HAP-1 (cell line): ENCODE measurements at regions not wholly inside any gene's neighbourhood (a gene's known extent, or its start where the extent isn't known, plus 50 kb on each side); places are given as distances from the start of the nearest gene placed in this dataset.

Source experiments
- DNase-seq, 2 experiments: peaks; one replicate each; pipeline ENCODE4 v3.0.0-alpha.2; 2016 to 2020; ENCODE audit warnings: low spot score in 2 of 2
- H3K27me3 ChIP-seq: fragments of 250-450 bp; sonication (Bioruptor Pico); 2 replicates; pipeline ENCODE4 v1.5.1; 2020; ENCODE audit warnings: low read depth, mild to moderate bottlenecking, moderate library complexity
- H3K36me3 ChIP-seq: fragments of 250-450 bp; sonication (Bioruptor Pico); replicated peaks from 2 replicates; pipeline ENCODE4 v1.5.1; 2020; ENCODE audit warnings: mild to moderate bottlenecking
- H3K4me1 ChIP-seq: fragments of 250-450 bp; sonication (Bioruptor Pico); 2 replicates; pipeline ENCODE4 v1.5.1; 2020; ENCODE audit warnings: mild to moderate bottlenecking
- H3K4me3 ChIP-seq: fragments of 250-450 bp; sonication (Bioruptor Pico); 2 replicates; pipeline ENCODE4 v1.5.1; 2020; ENCODE audit warnings: mild to moderate bottlenecking, moderate library complexity
- H3K9me3 ChIP-seq: fragments of 250-450 bp; sonication (Bioruptor Pico); 2 replicates; pipeline ENCODE4 v1.5.1; 2020; ENCODE audit warnings: mild to moderate bottlenecking, moderate library complexity
- in situ Hi-C: fragments of 300-500 bp; cut with MboI; formaldehyde crosslinking; loops from 3 replicates; pipeline ENCODE4 v1.14.3; 2020; ENCODE audit warnings: low sequenced_read_pairs, inconsistent platforms, mixed read lengths

DNA sequence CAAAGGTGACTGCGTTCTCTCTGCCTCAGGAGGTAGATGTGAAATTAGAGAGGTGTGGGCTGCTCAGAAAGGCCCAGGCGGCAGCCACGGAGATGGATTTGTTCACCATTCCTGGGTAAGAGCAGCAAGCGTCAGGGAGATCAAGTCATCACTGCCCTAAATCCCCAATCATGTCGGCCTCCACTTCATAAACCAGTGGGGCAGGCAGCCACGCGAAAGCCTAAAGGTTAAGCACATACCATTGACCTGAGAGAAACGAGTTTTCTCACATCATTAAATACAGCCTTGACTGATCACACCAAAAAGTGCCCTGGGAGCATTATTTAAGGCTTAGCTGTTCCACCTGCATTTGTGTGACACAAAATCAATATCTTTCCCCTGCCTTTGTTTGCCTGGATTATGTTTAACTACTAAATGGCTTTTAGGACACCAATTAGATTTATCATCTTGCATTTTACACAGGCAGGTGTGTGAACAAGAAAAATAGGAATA, 50.7 kb upstream of the FOXB1 start:
- Histone ChIP-seq H3K27me3 (no peaks in the 10 kb centered on the region), H3K9me3 (no peaks in the 10 kb centered on the region), H3K4me1 (no peaks in the 10 kb centered on the region), H3K36me3 (no peaks in the 10 kb centered on the region), H3K4me3 (no peak overlapping the region)
- no peak for DNase-seq
- in situ Hi-C loops: no loop called here

DNA sequence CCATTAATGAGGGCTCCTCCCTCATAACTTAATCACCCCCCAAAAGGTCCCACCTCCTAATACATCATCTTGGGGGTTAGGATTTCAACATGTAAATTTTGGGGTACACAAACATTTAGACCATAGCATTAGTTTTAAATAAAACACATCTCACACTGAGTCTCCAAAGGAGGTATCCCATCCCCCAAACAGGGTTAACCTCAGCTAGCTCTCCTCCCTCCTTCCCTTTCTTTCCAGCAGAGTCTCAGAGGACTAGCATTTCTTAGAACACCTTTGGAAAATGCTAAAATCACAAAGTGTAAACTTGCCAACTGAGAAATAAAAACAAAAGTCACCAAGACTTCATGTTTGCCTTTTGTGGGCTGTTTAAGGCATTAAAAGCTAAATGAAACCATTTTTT, 51.2 kb upstream of the FOXB1 start:
- no peaks in the 10 kb centered on the region for H3K36me3 ChIP-seq
- no peaks in the 10 kb centered on the region for H3K9me3 ChIP-seq
- no peak overlapping the region for H3K4me3 ChIP-seq
- in situ Hi-C loops: no loop called here
- no peak for DNase-seq
- H3K4me1 ChIP-seq: no peaks in the 10 kb centered on the region
- no peaks in the 10 kb centered on the region for H3K27me3 ChIP-seq

DNA sequence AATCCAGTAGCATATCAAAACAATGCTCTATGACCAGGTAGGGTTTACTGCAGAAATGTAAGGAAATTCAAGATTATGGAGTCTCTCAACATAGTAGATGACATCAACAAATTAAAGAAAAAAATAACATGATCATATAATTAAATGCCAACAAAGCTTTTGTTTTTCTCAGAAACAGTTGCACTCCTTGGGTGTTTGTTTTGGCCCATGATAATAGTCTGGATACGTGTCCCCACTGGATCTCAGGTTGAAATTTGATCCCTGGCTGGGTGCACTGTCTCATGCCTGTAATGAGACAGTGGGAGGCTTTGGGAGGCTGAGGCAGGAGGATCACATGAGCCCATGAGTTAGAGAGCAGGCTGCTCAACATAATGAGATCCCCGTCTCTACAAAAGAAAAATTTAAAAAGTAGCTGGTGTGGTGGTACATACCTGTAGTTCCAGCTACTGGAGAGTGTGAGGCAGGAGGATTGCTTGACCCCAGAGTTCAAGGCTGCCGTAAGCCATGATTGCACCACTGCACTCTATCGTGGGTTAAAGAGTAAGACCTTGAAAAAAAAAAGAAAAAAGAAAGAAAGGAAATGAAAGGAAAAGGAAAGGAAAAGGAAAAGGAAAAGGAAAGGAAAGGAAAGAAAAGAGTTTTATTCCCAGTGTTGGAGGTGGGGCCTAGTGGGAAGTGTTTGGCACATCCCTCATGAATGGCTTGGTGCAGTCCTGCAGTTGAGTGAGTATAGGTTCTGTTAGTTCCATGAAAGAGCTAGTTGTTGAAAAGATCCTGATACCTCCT, 53.3 kb upstream of the FOXB1 start:
- H3K9me3 ChIP-seq: no peaks in the 10 kb centered on the region
- in situ Hi-C loops: no loop called here
- no peak overlapping the region for H3K4me3 ChIP-seq
- H3K4me1 ChIP-seq: no peaks in the 10 kb centered on the region
- DNase-seq: no peak
- H3K36me3 ChIP-seq: no peaks in the 10 kb centered on the region
- H3K27me3 ChIP-seq: 0 out of 2 replicates have a peak, but pooled peaks cover 2% of the 10 kb centered on the region

DNA sequence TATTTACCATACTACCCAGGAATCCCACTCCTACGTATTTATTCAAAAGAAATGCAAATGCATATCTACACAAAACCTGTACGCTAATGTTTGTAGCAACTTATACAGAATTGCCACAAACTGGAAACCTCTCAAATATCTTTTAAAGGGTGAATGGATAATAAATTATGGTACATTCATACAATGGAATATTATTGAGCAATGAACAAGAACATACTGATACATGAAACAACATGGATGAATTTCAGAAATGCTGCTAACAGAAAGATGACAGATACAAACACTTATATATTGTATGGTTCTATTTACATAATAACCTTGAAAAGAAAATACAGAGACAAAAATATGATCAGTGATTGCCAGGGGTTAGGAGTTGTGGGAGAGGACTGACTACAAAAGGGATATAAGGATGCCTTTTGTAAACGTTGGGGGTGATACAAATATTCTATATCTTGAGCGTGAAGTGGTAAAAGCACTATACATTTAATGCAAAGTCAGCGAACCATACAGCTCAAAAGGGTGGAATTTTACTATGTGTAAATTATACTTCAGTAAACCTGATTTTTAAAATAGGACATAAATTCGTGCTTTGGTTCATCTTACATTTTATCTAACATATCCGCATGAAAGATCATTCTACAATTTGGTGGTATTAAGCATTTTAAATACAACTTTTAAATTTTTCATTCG, 55.0 kb upstream of the FOXB1 start:
- in situ Hi-C loops: no loop called here
- H3K27me3 ChIP-seq: 0 out of 2 replicates have a peak, but pooled peaks cover 2% of the 10 kb centered on the region
- DNase-seq: no peak
- no peak overlapping the region for H3K4me3 ChIP-seq
- no peaks in the 10 kb centered on the region for H3K36me3 ChIP-seq
- no peaks in the 10 kb centered on the region for H3K4me1 ChIP-seq
- no peaks in the 10 kb centered on the region for H3K9me3 ChIP-seq

DNA sequence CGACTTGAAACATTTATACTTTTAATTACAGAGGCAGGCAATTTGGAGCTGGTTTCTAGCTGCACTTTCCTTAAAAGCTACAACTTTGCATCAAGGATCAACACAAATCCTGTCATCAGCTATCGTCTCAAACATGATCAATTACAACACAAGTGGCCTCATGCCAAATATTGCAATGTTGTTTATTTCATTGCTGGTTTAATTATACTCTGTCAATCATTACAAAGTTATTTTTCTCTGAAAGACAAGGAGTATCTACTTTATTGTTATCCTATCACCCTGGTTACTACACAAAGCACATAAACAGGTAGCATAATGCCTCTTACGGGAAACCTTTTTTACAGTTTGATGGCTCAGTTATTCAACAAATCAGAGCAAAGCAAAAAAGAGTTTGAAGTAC, 58.0 kb upstream of the FOXB1 start:
- Histone ChIP-seq H3K9me3 (no peaks in the 10 kb centered on the region), H3K36me3 (no peaks in the 10 kb centered on the region), H3K27me3 (0 out of 2 replicates have a peak, but pooled peaks cover 6% of the 10 kb centered on the region), H3K4me3 (no peak overlapping the region), H3K4me1 (no peaks in the 10 kb centered on the region)
- no peak for DNase-seq
- in situ Hi-C loops: no loop called here

DNA sequence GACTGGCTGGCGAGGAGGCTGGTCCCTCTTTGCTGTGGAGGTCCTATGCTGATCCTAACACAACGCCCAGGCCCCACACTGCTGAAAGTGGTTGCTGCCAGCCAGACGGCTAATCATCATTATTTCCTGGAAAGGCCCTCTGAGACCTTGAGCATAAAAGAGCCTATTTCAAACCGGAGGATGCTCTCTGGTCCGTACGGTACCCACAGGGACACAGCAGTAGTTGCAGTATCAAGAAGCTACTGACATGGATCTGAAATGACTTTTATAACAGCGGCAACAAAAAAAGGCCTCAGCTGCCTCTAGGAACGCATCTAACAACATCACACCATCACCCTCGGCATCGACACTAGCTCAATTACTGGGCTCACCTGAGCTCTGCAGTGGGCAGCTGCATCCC, 59.1 kb upstream of the FOXB1 start:
- in situ Hi-C loops: no loop called here

DNA sequence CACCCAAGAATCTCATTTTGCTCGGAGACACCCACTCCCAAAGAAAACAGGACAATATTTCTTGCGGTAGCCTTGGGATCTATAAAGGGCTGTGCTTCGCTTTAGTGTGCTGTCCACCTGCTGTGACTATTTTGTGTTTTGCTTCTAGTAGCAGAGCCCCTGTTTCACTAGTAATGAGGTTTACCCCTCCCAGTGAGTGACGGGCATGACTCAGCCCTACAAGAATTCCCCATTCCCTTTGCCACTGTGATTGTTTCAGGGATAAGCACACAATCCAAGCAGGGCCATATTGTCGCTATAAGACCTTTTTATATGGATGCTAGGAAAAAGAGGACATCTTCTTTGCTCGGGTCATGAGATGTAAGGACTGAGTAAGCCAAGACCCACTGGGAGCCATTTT, 62.5 kb upstream of the FOXB1 start:
- DNase-seq: no peak
- in situ Hi-C loops: no loop called here
- 0 out of 2 replicates have a peak, but pooled peaks cover 6% of the 10 kb centered on the region for H3K27me3 ChIP-seq
- no peaks in the 10 kb centered on the region for H3K9me3 ChIP-seq
- H3K36me3 ChIP-seq: no peaks in the 10 kb centered on the region
- no peak overlapping the region for H3K4me3 ChIP-seq
- no peaks in the 10 kb centered on the region for H3K4me1 ChIP-seq

More for the DNA sequence above, 59.1 kb upstream of the FOXB1 start:
- DNase-seq: no peak
- H3K4me3 ChIP-seq: no peak overlapping the region
- H3K27me3 ChIP-seq: 0 out of 2 replicates have a peak, but pooled peaks cover 6% of the 10 kb centered on the region
- no peaks in the 10 kb centered on the region for H3K36me3 ChIP-seq
- H3K9me3 ChIP-seq: no peaks in the 10 kb centered on the region
- no peaks in the 10 kb centered on the region for H3K4me1 ChIP-seq

DNA sequence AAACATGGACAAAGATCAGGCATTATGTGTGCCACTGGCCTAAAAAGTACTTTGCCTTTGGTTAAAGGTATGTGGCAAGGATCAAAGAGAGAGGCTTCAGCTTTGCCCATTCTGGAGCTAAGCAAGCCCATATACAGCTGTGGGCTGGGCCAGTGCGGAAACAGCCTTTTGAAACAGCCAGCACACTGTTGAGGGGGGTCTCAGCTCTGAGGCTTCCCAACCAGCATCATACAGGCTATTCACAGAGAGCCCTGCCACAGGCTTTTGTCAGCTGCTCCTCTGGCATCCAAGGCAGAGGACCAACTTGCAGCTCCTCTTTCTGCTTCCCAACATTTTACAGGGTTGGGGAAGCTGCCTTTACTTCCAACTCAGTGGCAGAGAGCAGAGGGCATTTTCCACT, 63.2 kb upstream of the FOXB1 start:
- no peaks in the 10 kb centered on the region for H3K4me1 ChIP-seq
- 0 out of 2 replicates have a peak, but pooled peaks cover 4% of the 10 kb centered on the region for H3K27me3 ChIP-seq
- DNase-seq: no peak
- H3K9me3 ChIP-seq: no peaks in the 10 kb centered on the region
- no peaks in the 10 kb centered on the region for H3K36me3 ChIP-seq
- in situ Hi-C loops: no loop called here
- H3K4me3 ChIP-seq: no peak overlapping the region

DNA sequence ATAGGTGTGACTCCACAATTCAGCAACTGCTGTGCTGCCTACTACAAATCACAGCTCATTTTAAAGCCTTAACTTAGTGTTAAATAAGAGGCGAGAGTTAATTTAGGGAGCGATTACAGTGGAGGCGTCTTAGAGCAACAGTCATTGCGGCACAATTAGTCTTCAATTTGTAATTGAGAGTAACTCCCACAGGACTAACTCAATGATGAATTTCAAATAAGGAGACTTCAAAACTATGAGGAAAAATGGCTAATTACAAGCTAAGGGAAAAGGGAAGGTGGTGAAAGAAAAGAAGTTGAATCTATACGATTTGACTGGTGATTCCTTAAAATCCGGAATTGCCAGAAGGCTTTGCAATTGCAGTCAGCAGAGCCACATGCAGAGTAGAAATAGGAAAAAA, 63.7 kb upstream of the FOXB1 start:
- H3K4me3 ChIP-seq: no peak overlapping the region
- H3K9me3 ChIP-seq: no peaks in the 10 kb centered on the region
- H3K4me1 ChIP-seq: no peaks in the 10 kb centered on the region
- H3K36me3 ChIP-seq: no peaks in the 10 kb centered on the region
- in situ Hi-C loops: no loop called here
- 0 out of 2 replicates have a peak, but pooled peaks cover 4% of the 10 kb centered on the region for H3K27me3 ChIP-seq
- DNase-seq: no peak

DNA sequence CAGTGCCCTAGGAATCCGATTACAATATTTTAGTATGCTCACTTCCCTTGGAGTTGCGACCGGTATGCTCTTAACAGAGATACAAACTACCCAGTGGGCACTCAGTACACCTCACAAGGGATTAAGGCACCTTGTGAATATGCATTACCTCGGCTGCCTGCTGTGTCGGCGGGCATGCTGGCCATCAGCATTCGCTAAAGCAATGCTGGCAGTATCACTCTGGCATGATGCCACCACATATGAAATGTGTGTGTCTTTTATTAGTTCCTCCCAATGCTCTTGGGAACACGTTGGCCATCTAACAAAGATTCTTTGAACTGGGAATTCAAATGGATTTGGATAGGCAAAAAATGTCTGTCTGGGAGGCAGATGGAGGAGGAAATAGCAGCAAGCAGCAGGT, 67.4 kb upstream of the FOXB1 start:
- Histone ChIP-seq H3K4me3 (no peak overlapping the region), H3K4me1 (no peaks in the 10 kb centered on the region), H3K36me3 (no peaks in the 10 kb centered on the region), H3K27me3 (peaks cover under 1% of the 10 kb centered on the region; the same call in 1 of the 2 replicates), H3K9me3 (no peaks in the 10 kb centered on the region)
- in situ Hi-C loops: no loop called here
- DNase-seq: no peak

DNA sequence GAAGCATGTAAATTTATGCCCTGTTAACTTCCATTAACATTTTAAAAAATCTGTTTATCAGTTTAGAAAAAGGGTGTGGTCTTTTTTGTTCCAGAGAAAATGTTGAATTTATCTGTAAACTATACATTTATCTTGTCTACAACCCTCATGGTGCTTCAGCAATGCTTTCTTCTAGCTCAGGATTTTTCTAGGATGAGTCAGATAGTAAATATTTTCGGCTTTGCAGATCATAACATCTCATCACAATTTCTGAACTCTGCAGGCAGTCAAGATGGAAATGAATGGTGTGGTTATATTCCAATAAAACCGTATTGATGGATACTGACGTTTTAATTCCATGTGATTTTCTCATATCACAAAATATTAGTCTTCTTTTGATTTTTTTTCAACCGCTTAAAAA, 70.5 kb upstream of the FOXB1 start:
- H3K36me3 ChIP-seq: no peaks in the 10 kb centered on the region

DNA sequence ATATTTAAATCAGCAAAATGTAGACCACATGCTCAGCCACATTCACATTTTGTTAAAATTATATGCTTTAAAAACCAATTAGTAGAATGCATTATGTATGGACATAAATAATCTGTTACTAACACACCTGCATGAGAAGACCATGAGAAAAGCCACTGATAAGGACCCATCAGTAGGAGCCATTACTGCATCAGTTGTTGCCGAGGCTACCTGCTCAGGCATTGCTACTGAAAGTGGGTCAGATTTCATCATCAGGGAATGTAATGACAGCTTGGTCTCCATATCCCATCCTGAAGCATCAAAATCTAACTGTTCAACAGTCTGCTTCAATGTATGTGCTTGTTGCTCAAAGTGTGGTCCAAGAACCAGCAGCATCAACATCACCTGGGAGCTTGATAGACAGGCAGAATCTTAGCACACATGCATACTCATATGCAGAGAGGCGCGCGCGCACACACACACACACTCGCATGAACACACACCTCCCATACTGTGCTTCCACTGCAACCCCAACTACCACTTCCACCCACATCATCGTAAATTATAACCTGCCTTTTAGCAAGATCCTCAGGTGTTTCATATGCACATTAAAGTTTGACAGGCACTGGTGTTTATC, 72.4 kb upstream of the FOXB1 start:
- Histone ChIP-seq H3K27me3 (peaks cover 5% of the 10 kb centered on the region; the same call in 1 of the 2 replicates), H3K36me3 (no peaks in the 10 kb centered on the region)
- in situ Hi-C loops: no loop called here

More for the DNA sequence above, 70.5 kb upstream of the FOXB1 start:
- H3K4me1 ChIP-seq: no peaks in the 10 kb centered on the region
- in situ Hi-C loops: no loop called here
- no peak overlapping the region for H3K4me3 ChIP-seq
- DNase-seq: no peak
- peaks cover 5% of the 10 kb centered on the region; the same call in 1 of the 2 replicates for H3K27me3 ChIP-seq
- H3K9me3 ChIP-seq: no peaks in the 10 kb centered on the region

DNA sequence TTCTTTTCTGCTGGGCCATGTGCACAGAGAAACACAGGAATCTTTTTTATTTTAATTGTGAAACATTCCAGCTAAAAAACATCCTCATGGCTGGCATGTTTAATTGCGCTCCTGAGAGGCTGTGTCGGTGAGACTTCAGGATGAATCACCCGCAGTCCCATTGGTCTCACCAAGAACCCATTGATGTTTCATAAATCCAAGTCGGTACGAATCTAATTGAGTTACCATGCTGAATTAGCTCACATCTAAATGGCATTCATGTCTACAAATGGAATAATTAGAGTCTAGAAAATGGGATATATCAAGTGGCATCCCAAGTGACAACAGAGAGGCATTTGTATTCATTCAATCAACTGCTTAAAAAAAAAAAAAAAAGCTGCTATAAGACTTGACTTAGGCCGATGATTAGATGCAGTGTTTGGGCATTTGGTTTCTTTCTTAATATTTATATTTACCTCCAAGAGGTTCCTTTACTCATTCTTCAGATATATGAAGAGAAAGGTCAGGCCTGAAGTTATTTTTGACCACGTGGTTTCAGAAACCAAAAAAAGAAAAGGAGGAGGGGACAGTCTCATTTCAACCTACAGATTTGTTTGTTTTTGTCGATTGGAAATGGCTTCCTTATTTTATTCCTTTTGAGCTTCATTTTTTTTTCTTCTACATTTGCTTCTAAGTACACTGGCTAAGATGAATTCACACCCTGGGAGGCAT, 79.1 kb upstream of the FOXB1 start:
- H3K9me3 ChIP-seq: no peaks in the 10 kb centered on the region
- in situ Hi-C loops: no loop called here
- no peaks in the 10 kb centered on the region for H3K27me3 ChIP-seq
- no peaks in the 10 kb centered on the region for H3K36me3 ChIP-seq
- H3K4me1 ChIP-seq: no peaks in the 10 kb centered on the region
- H3K4me3 ChIP-seq: no peak overlapping the region
- DNase-seq: no peak

More for the DNA sequence above, 72.4 kb upstream of the FOXB1 start:
- no peaks in the 10 kb centered on the region for H3K4me1 ChIP-seq
- no peaks in the 10 kb centered on the region for H3K9me3 ChIP-seq
- H3K4me3 ChIP-seq: no peak overlapping the region
- DNase-seq: no peak
